Vagina (tissue), 2 donors: ENCODE measurements at regions not wholly inside any gene's neighbourhood (a gene's known extent, or its start where the extent isn't known, plus 50 kb on each side); places are given as distances from the start of the nearest gene placed in this dataset.

ENCODE experiments used
- DNase-seq, 2 donors: peaks; one replicate each; pipeline ENCODE4 v3.0.0-alpha.2; 2017; ENCODE audit errors: extremely low spot score in 2 of 2
- H3K27ac ChIP-seq: fragments of 200-600 bp; sonication (generic); one replicate; pipeline ENCODE4 v1.5.1; 2019
- H3K27me3 ChIP-seq: fragments of 200-600 bp; sonication (generic); one replicate; pipeline ENCODE4 v1.5.1; 2019
- H3K36me3 ChIP-seq, 2 donors: fragments of 200-600 bp; sonication (generic); one replicate each; pipeline ENCODE4 v1.5.1; 2017 to 2019
- H3K4me1 ChIP-seq: fragments of 200-600 bp; sonication (generic); one replicate; pipeline ENCODE4 v1.5.1; 2019
- H3K4me3 ChIP-seq, 2 donors: fragments of 200-600 bp; sonication (generic); 1 replicate in 1 of 2; 2 replicates in 1 of 2; pipeline ENCODE4 v1.5.1; 2016 to 2019
- H3K9me3 ChIP-seq: fragments of 200-600 bp; sonication (generic); one replicate; pipeline ENCODE4 v1.5.1; 2019
- POLR2A ChIP-seq, 2 donors: fragments of 450-650 bp; IDR thresholded peaks; one replicate each; pipeline ENCODE4 v1.6.1; 2017; ENCODE audit warnings: antibody characterized with exemption in 2 of 2, mild to moderate bottlenecking in 2 of 2, moderate library complexity in 2 of 2
- POLR2AphosphoS5 ChIP-seq, 2 donors: sonication (generic); formaldehyde crosslinking; IDR thresholded peaks; one replicate each; pipeline ENCODE4 v1.9.0; 2017; ENCODE audit warnings: antibody characterized with exemption in 2 of 2, mild to moderate bottlenecking in 2 of 2, low read depth in 1 of 2; ENCODE audit not compliant: insufficient read depth in 1 of 2
- intact Hi-C: fragments of 100-400 bp; cut with DNase I; formaldehyde crosslinking; loops from one replicate; pipeline ENCODE4 v1.15.1; 2023
- TF ChIP-seq, protein P1 (sequence below), 3 experiments: fragments of 450-650 bp in 2 of 3; fragments of 200-600 bp in 1 of 3; sonication (generic) in 1 of 3; IDR thresholded peaks; one replicate each; pipeline ENCODE4 v1.5.1; 2017 to 2019; ENCODE audit warnings: antibody characterized with exemption in 3 of 3, mild to moderate bottlenecking in 2 of 3, moderate library complexity in 2 of 3

DNA sequence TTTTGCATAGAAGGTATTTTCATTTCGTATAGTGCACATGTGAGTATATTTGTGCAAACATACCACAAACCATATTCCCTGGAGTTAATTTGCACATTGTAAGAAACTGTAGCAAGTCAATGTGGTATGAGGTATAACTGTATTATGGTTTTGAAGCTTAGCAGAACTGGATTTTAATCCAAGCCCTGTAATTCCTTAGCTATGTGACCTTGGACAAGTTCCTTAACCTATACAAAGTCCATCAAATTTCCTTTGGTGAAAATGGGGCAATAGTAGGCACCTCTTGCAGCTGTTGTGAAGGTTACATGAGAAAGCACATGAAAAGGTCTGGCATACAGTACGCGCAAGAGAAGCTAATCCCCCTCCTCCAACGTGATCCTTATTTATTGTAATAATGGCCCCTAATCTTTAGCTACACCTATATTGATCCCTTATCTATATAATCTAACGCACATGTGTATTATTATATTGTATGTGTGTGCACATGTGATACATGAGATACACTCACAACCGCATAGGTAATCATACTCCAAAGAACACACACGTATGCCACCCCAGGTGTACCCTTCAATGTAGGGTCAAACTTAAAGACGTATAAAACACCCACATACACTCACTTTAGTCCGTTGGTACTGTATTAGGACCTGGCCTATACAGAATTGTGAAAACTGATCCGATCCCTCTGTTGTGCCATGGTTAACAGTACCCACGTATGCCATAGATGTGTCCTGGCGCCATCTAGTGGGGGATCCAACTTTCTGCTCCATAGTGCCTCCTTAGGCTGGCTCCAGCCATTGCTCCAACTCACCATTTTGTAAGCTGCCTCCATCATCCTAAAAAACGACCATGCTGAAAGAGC, 402.9 kb upstream of the SLC14A2 start:
- no peak overlapping the region for H3K4me3 ChIP-seq
- no peak for DNase-seq
- intact Hi-C loops: no loop called here
- H3K36me3 ChIP-seq: no peaks in the 10 kb centered on the region
- H3K9me3 ChIP-seq: no peaks in the 10 kb centered on the region
- no peak overlapping the region for H3K27ac ChIP-seq
- H3K4me1 ChIP-seq: no peaks in the 10 kb centered on the region
- TF ChIP-seq POLR2A (IDR thresholded peaks at IDR 0.05) (no peak), POLR2AphosphoS5 (IDR thresholded peaks at IDR 0.05; ENCODE audit: insufficient read depth in 1 of 2, low read depth in 1 of 2) (no peak)
- TF ChIP-seq, protein P1, sequence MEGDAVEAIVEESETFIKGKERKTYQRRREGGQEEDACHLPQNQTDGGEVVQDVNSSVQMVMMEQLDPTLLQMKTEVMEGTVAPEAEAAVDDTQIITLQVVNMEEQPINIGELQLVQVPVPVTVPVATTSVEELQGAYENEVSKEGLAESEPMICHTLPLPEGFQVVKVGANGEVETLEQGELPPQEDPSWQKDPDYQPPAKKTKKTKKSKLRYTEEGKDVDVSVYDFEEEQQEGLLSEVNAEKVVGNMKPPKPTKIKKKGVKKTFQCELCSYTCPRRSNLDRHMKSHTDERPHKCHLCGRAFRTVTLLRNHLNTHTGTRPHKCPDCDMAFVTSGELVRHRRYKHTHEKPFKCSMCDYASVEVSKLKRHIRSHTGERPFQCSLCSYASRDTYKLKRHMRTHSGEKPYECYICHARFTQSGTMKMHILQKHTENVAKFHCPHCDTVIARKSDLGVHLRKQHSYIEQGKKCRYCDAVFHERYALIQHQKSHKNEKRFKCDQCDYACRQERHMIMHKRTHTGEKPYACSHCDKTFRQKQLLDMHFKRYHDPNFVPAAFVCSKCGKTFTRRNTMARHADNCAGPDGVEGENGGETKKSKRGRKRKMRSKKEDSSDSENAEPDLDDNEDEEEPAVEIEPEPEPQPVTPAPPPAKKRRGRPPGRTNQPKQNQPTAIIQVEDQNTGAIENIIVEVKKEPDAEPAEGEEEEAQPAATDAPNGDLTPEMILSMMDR (IDR thresholded peaks at IDR 0.05): peak in 2 of 3 experiments; percentile 45 to 81
- H3K27me3 ChIP-seq: no peaks in the 10 kb centered on the region

DNA sequence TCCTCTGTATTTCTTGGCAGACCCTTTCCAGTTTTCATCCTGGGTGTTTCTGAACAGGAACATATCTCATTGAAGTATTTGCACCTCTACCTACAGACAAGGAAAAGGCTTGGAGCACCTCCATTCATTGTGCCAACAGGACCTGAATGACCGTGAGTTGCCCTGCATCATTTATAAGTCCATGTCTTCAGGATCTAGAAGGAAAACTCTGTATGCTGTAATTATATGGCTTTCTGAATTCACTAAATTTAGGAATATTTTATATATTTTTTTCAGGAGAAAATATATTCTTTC, 402.3 kb upstream of the SLC14A2 start:
- Histone ChIP-seq H3K27me3 (no peaks in the 10 kb centered on the region), H3K4me3 (no peak overlapping the region), H3K27ac (no peak overlapping the region), H3K4me1 (no peaks in the 10 kb centered on the region), H3K9me3 (no peaks in the 10 kb centered on the region), H3K36me3 (no peaks in the 10 kb centered on the region)
- TF ChIP-seq POLR2A (IDR thresholded peaks at IDR 0.05) (no peak), POLR2AphosphoS5 (IDR thresholded peaks at IDR 0.05; ENCODE audit: insufficient read depth in 1 of 2, low read depth in 1 of 2) (no peak)
- TF ChIP-seq, protein P1 (IDR thresholded peaks at IDR 0.05): no peak
- no peak for DNase-seq
- intact Hi-C loops: no loop called here

DNA sequence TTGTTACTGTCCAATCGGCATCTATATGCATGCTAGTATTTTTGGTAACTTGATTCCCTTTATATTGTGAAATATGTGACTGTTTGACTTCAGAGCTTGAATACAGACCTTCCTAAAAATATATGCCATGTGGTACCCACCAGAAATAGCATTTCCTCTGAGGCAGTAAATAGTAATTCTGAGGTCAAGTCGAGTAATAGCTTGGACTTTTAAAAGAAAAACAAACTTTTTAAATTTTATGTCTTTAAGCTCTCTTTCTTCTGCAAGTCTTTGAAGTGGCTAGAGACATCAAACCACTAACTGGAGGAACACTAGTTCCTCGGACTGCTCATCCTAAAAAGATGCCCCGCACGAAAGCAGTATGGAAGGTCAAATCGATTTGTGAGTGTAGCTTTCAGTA, 396.8 kb upstream of the SLC14A2 start:
- DNase-seq: no peak
- Histone ChIP-seq H3K36me3 (no peaks in the 10 kb centered on the region), H3K27me3 (no peaks in the 10 kb centered on the region), H3K4me1 (no peaks in the 10 kb centered on the region), H3K4me3 (no peak overlapping the region), H3K9me3 (no peaks in the 10 kb centered on the region), H3K27ac (no peak overlapping the region)
- TF ChIP-seq, protein P1 (IDR thresholded peaks at IDR 0.05): no peak
- no peak for TF ChIP-seq POLR2AphosphoS5 (IDR thresholded peaks at IDR 0.05; ENCODE audit: insufficient read depth in 1 of 2, low read depth in 1 of 2)
- TF ChIP-seq POLR2A (IDR thresholded peaks at IDR 0.05): no peak
- intact Hi-C loops: no loop called here

DNA sequence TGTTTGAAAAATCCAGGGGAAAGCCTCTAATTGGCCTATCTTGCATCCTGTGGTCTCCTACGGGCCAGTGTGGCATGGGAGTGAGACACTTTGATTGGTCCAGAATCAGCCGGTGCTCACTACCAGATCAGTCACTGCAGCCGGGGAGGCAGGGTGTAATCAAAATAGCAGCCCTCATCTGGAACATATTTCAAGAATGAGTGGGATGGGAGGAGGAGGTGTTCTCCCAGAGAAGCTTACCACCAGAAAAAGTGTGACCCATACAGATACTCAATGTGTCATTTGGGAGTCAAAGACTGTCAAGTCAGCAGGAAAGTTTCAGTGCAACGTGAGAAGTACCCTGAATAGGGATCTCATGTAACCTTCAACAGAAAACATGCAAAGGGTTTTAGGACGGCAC, 393.9 kb upstream of the SLC14A2 start:
- DNase-seq: no peak

DNA sequence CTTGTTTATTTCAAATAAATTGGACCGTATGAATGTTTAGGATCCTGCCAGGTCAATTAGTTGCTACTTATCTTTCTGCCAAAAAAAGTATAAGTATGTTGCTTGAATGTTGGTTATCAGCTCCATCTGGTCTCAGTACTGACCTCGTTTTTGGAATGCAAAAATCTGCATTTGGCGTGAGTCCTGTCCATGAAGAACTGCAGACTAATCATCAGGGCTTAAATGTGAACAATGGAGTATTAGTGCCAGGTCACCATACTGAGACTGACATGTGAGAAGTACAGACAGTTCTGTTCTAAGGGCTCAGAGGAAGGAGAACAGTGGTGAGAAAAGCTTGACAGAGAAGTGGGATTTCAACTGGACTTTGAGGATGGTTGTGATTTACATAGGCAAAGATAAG, 393.1 kb upstream of the SLC14A2 start:
- Histone ChIP-seq H3K27me3 (no peaks in the 10 kb centered on the region), H3K4me1 (no peaks in the 10 kb centered on the region), H3K27ac (no peak overlapping the region), H3K9me3 (no peaks in the 10 kb centered on the region), H3K36me3 (no peaks in the 10 kb centered on the region), H3K4me3 (no peak overlapping the region)
- TF ChIP-seq POLR2AphosphoS5 (IDR thresholded peaks at IDR 0.05; ENCODE audit: insufficient read depth in 1 of 2, low read depth in 1 of 2) (no peak), POLR2A (IDR thresholded peaks at IDR 0.05) (no peak)
- TF ChIP-seq, protein P1 (IDR thresholded peaks at IDR 0.05): no peak
- intact Hi-C loops: no loop called here
- no peak for DNase-seq

More for the DNA sequence above, 393.9 kb upstream of the SLC14A2 start:
- H3K27ac ChIP-seq: no peak overlapping the region
- TF ChIP-seq POLR2A (IDR thresholded peaks at IDR 0.05): no peak
- no peak for TF ChIP-seq POLR2AphosphoS5 (IDR thresholded peaks at IDR 0.05; ENCODE audit: insufficient read depth in 1 of 2, low read depth in 1 of 2)
- TF ChIP-seq, protein P1 (IDR thresholded peaks at IDR 0.05): no peak
- intact Hi-C loops: no loop called here
- H3K4me3 ChIP-seq: no peak overlapping the region
- no peaks in the 10 kb centered on the region for H3K27me3 ChIP-seq
- no peaks in the 10 kb centered on the region for H3K9me3 ChIP-seq
- no peaks in the 10 kb centered on the region for H3K4me1 ChIP-seq
- no peaks in the 10 kb centered on the region for H3K36me3 ChIP-seq
